ENCODE measurements at regions not wholly inside any gene's neighbourhood (a gene's known extent, or its start where the extent isn't known, plus 50 kb on each side); places are given as distances from the start of the nearest gene placed in this dataset.

DNA sequence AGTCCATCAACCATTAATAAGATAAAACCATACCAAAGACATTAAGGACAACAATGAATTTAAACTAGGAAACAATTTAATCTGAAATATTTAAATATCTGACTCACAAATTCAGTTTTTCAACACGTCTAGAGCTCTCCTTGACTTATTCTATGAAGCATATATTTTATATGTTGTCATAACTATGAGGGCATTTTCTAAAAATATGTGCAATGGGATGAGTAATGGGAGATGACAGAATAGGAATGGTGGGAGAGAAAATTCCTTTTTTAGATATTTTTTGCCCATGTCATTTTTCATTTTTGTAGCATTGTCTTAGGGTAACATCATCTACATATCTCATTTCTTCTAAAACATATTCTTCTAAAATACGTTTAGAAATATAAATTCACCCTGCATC, 79.2 kb upstream of the CDH2 start:
- Mint-ChIP-seq H3K27ac (no peak overlapping the region), H3K4me1 (peaks cover 7 to 8% of the 10 kb centered on the region in 2 experiments), H3K9me3 (no peaks in the 10 kb centered on the region), H3K36me3 (ENCODE audit: insufficient read depth in 1 of 3, low read depth in 3 of 3) (no peaks in the 10 kb centered on the region), H3K27me3 (ENCODE audit: low read depth) (no peaks in the 10 kb centered on the region), H3K4me3 (no peak overlapping the region)
- Histone ChIP-seq H2BK5ac (ENCODE audit: insufficient read length, low read length) (no peak overlapping the region), H3K4ac (ENCODE audit: low read depth, low read length) (no peak overlapping the region), H2AK5ac (ENCODE audit: insufficient read length, low read length) (no peak overlapping the region), H3K9ac (ENCODE audit: extremely low read depth, insufficient read length, low read length) (no peak overlapping the region), H2BK120ac (ENCODE audit: low read depth, low read length, poor library complexity, severe bottlenecking) (no peak overlapping the region), H3K14ac (ENCODE audit: insufficient read depth, low read length) (no peak overlapping the region), H3K9me3 (ENCODE audit: control insufficient read depth, low read depth, low read length) (no peaks in the 10 kb centered on the region), H3K79me1 (ENCODE audit: insufficient read depth, low read depth, low read length, poor library complexity, severe bottlenecking) (no peaks in the 10 kb centered on the region), H3K56ac (ENCODE audit: insufficient read length, low read depth, low read length) (no peak overlapping the region), H3K79me2 (ENCODE audit: insufficient read depth, low read length) (no peaks in the 10 kb centered on the region), H4K8ac (replicated peaks; ENCODE audit: insufficient read length, low read depth, low read length) (no peak overlapping the region), H2BK12ac (ENCODE audit: insufficient read length, low read depth, low read length) (no peak overlapping the region), H3K23me2 (ENCODE audit: insufficient read length, low read depth, low read length, poor library complexity, severe bottlenecking) (no peaks in the 10 kb centered on the region), H4K5ac (ENCODE audit: insufficient read length, low read depth, low read length) (no peak overlapping the region), H3K27me3 (ENCODE audit: insufficient read depth, low read length) (no peaks in the 10 kb centered on the region), H3T11ph (ENCODE audit: low read length) (no peak overlapping the region), H3K27ac (ENCODE audit: insufficient read length, low read depth, low read length) (no peak overlapping the region), H3K18ac (ENCODE audit: insufficient read length, low read depth, low read length) (no peak overlapping the region), H2BK15ac (ENCODE audit: low read depth, low read length) (no peak overlapping the region), H2AFZ (ENCODE audit: low read length) (no peak overlapping the region), H2BK20ac (ENCODE audit: low read depth, low read length, poor library complexity, severe bottlenecking) (no peak overlapping the region), H4K20me1 (ENCODE audit: control insufficient read depth, insufficient read depth, insufficient read length) (no peaks in the 10 kb centered on the region), H3K4me1 (ENCODE audit: insufficient read depth, low read length) (no peaks in the 10 kb centered on the region), H4K91ac (ENCODE audit: insufficient read length, low read depth, low read length) (no peak overlapping the region), H3K4me2 (ENCODE audit: insufficient read depth, insufficient read length, low read length) (no peak overlapping the region), H3K23ac (ENCODE audit: insufficient read length, low read depth, low read length) (no peak overlapping the region)
- TF ChIP-seq, protein P1, sequence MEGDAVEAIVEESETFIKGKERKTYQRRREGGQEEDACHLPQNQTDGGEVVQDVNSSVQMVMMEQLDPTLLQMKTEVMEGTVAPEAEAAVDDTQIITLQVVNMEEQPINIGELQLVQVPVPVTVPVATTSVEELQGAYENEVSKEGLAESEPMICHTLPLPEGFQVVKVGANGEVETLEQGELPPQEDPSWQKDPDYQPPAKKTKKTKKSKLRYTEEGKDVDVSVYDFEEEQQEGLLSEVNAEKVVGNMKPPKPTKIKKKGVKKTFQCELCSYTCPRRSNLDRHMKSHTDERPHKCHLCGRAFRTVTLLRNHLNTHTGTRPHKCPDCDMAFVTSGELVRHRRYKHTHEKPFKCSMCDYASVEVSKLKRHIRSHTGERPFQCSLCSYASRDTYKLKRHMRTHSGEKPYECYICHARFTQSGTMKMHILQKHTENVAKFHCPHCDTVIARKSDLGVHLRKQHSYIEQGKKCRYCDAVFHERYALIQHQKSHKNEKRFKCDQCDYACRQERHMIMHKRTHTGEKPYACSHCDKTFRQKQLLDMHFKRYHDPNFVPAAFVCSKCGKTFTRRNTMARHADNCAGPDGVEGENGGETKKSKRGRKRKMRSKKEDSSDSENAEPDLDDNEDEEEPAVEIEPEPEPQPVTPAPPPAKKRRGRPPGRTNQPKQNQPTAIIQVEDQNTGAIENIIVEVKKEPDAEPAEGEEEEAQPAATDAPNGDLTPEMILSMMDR (conservative IDR thresholded peaks at IDR 0.05): no peak
- 100% methylated on average over 1 of the region's 2 CpGs for WGBS (ENCODE audit: extremely low coverage, insufficient read length, low lambda C conversion rate)
- DNase-seq: no peak
